HepG2 (cell line): ENCODE measurements at regions not wholly inside any gene's neighbourhood (a gene's known extent, or its start where the extent isn't known, plus 50 kb on each side); places are given as distances from the start of the nearest gene placed in this dataset.

Source experiments
- AGO2 ChIP-seq: fragments of 200-400 bp; formaldehyde crosslinking; optimal IDR thresholded peaks from 2 replicates; pipeline ENCODE3; 2017; ENCODE audit warnings: mild to moderate bottlenecking, low read depth, low read length, moderate library complexity
- BCL3 ChIP-seq: sonication (generic); formaldehyde crosslinking; IDR thresholded peaks from 2 replicates; pipeline ENCODE4 v1.5.1; 2020; ENCODE audit warnings: mild to moderate bottlenecking, missing genetic modification reagents, moderate library complexity
- FOXC1 ChIP-seq: sonication (generic); formaldehyde crosslinking; IDR thresholded peaks from 2 replicates; pipeline ENCODE4 v1.8.0; 2022; ENCODE audit warnings: mild to moderate bottlenecking, missing genetic modification reagents, borderline replicate concordance
- KLF16 ChIP-seq, 2 experiments: sonication (generic) in 1 of 2; formaldehyde crosslinking in 1 of 2; IDR thresholded peaks; 2 replicates each; pipeline versions ENCODE4 v1.6.1 to v1.8.0; 2016 to 2023; ENCODE audit warnings: missing genetic modification reagents in 2 of 2, missing compliant biosample characterization in 1 of 2
- MAFK ChIP-seq, 2 experiments: IDR thresholded peaks in 1 of 2; conservative IDR thresholded peaks in 1 of 2; 2 replicates each; pipeline ENCODE4 v1.6.1; 2011; ENCODE audit warnings: improper control_type of control experiment in 2 of 2, low read length in 2 of 2
- MTF1 ChIP-seq: sonication (generic); formaldehyde crosslinking; IDR thresholded peaks from 2 replicates; pipeline ENCODE4 v1.5.0; 2020; ENCODE audit warnings: missing genetic modification reagents
- NFRKB ChIP-seq: fragments of 450-650 bp; IDR thresholded peaks from 2 replicates; pipeline ENCODE4 v1.6.1; 2017
- RARG ChIP-seq: sonication (generic); formaldehyde crosslinking; IDR thresholded peaks from 2 replicates; pipeline ENCODE4 v1.4.0; 2020; ENCODE audit warnings: low read depth, mild to moderate bottlenecking, missing genetic modification reagents
- SAFB2 ChIP-seq: sonication (generic); formaldehyde crosslinking; IDR thresholded peaks from 2 replicates; pipeline ENCODE4 v1.5.1; 2020; ENCODE audit warnings: missing genetic modification reagents, low read depth, mild to moderate bottlenecking, borderline replicate concordance
- SIN3B ChIP-seq: fragments of 150-350 bp; IDR thresholded peaks from 2 replicates; pipeline ENCODE4 v1.6.1; 2014; ENCODE audit warnings: low read length
- SP5 ChIP-seq: IDR thresholded peaks from 2 replicates; pipeline ENCODE4 v1.6.1; 2016; ENCODE audit warnings: low read depth, borderline replicate concordance
- TBL1XR1 ChIP-seq: fragments of 150-350 bp; IDR thresholded peaks from 2 replicates; pipeline ENCODE4 v1.6.1; 2014; ENCODE audit warnings: borderline replicate concordance, low read length; ENCODE audit not compliant: partially characterized antibody
- U2AF1 ChIP-seq: fragments of 200-400 bp; formaldehyde crosslinking; optimal IDR thresholded peaks from 2 replicates; pipeline ENCODE3; 2017; ENCODE audit warnings: mild to moderate bottlenecking, low read depth, low read length
- ZNF3 ChIP-seq: IDR thresholded peaks from 2 replicates; pipeline ENCODE4 v1.7.0; 2017; ENCODE audit warnings: inconsistent platforms
- ZNF33A ChIP-seq: sonication (generic); formaldehyde crosslinking; IDR thresholded peaks from 2 replicates; pipeline ENCODE4 v1.5.1; 2020; ENCODE audit warnings: missing genetic modification reagents, mild to moderate bottlenecking, moderate library complexity, borderline replicate concordance
- ZNF510 ChIP-seq: sonication (generic); formaldehyde crosslinking; IDR thresholded peaks from 2 replicates; pipeline ENCODE4 v1.4.0; 2020; ENCODE audit warnings: low read depth, mild to moderate bottlenecking, missing genetic modification reagents
- ZNF543 ChIP-seq: sonication (generic); formaldehyde crosslinking; IDR thresholded peaks from 2 replicates; pipeline ENCODE4 v1.4.0; 2020; ENCODE audit warnings: mild to moderate bottlenecking, missing genetic modification reagents
- ZNF7 ChIP-seq: IDR thresholded peaks from 2 replicates; pipeline ENCODE4 v1.6.1; 2016; ENCODE audit warnings: missing biosample characterization, missing genetic modification reagents
- ZNF749 ChIP-seq: sonication (generic); formaldehyde crosslinking; IDR thresholded peaks from 2 replicates; pipeline ENCODE4 v1.8.0; 2022; ENCODE audit warnings: mild to moderate bottlenecking, missing genetic modification reagents, moderate library complexity, borderline replicate concordance
- ZNF878 ChIP-seq: sonication (generic); formaldehyde crosslinking; IDR thresholded peaks from 2 replicates; pipeline ENCODE4 v1.8.1; 2023; ENCODE audit warnings: mild to moderate bottlenecking, missing genetic modification reagents, moderate library complexity
- TF ChIP-seq, protein P1 (sequence below): sonication (generic); formaldehyde crosslinking; IDR thresholded peaks from 2 replicates; pipeline ENCODE4 v1.8.0; 2022; ENCODE audit warnings: mild to moderate bottlenecking, missing genetic modification reagents, borderline replicate concordance
- TF ChIP-seq, protein P2 (sequence below): IDR thresholded peaks from 2 replicates; pipeline ENCODE4 v1.6.1; 2016
- TF ChIP-seq, protein P3 (sequence below): sonication (generic); formaldehyde crosslinking; IDR thresholded peaks from 2 replicates; pipeline ENCODE4 v1.4.0; 2020; ENCODE audit warnings: mild to moderate bottlenecking, missing genetic modification reagents
- TF ChIP-seq, protein P4 (sequence below): IDR thresholded peaks from 2 replicates; pipeline ENCODE4 v1.6.1; 2016; ENCODE audit warnings: missing compliant biosample characterization, missing genetic modification reagents, borderline replicate concordance

- TF ChIP-seq MAFK (conservative IDR thresholded peaks at IDR 0.05 in 1 of 2, IDR thresholded peaks at IDR 0.05 in 1 of 2; ENCODE audit: low read length in 2 of 2) (no peak), AGO2 (no peak), KLF16 (CRISPR knock-in tag; IDR thresholded peaks at IDR 0.05) (0 out of 4 replicates have a peak, but pooled peaks of 1 of the 2 experiments have one; percentile 36), SIN3B (no peak), ZNF33A (no peak), ZNF543 (CRISPR knock-in tag) (no peak), MTF1 (CRISPR knock-in tag) (no peak), SP5 (0 out of 2 replicates have a peak, but pooled peaks have one; percentile 10), ZNF878 (no peak), ZNF510 (CRISPR knock-in tag) (no peak), RARG (CRISPR knock-in tag) (no peak), ZNF3 (CRISPR knock-in tag) (no peak), ZNF7 (CRISPR knock-in tag) (no peak), ZNF749 (CRISPR knock-in tag) (no peak), U2AF1 (no peak), FOXC1 (CRISPR knock-in tag) (0 out of 2 replicates have a peak, but pooled peaks have one; percentile 38), TBL1XR1 (no peak), SAFB2 (CRISPR knock-in tag) (no peak), NFRKB (no peak), BCL3 (CRISPR knock-in tag) (peak; percentile 83)
- TF ChIP-seq, protein P1, sequence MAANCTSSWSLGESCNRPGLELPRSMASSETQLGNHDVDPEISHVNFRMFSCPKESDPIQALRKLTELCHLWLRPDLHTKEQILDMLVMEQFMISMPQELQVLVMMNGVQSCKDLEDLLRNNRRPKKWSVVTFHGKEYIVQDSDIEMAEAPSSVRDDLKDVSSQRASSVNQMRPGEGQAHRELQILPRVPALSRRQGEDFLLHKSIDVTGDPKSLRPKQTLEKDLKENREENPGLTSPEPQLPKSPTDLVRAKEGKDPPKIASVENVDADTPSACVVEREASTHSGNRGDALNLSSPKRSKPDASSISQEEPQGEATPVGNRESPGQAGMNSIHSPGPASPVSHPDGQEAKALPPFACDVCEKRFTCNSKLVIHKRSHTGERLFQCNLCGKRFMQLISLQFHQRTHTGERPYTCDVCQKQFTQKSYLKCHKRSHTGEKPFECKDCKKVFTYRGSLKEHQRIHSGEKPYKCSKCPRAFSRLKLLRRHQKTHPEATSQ (CRISPR knock-in tag) = no peak
- TF ChIP-seq, protein P2, sequence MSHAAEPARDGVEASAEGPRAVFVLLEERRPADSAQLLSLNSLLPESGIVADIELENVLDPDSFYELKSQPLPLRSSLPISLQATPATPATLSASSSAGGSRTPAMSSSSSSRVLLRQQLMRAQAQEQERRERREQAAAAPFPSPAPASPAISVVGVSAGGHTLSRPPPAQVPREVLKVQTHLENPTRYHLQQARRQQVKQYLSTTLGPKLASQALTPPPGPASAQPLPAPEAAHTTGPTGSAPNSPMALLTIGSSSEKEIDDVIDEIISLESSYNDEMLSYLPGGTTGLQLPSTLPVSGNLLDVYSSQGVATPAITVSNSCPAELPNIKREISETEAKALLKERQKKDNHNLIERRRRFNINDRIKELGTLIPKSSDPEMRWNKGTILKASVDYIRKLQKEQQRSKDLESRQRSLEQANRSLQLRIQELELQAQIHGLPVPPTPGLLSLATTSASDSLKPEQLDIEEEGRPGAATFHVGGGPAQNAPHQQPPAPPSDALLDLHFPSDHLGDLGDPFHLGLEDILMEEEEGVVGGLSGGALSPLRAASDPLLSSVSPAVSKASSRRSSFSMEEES (CRISPR knock-in tag) = no peak
- TF ChIP-seq, protein P3, sequence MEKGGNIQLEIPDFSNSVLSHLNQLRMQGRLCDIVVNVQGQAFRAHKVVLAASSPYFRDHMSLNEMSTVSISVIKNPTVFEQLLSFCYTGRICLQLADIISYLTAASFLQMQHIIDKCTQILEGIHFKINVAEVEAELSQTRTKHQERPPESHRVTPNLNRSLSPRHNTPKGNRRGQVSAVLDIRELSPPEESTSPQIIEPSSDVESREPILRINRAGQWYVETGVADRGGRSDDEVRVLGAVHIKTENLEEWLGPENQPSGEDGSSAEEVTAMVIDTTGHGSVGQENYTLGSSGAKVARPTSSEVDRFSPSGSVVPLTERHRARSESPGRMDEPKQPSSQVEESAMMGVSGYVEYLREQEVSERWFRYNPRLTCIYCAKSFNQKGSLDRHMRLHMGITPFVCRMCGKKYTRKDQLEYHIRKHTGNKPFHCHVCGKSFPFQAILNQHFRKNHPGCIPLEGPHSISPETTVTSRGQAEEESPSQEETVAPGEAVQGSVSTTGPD (CRISPR knock-in tag) = no peak
- TF ChIP-seq, protein P4, sequence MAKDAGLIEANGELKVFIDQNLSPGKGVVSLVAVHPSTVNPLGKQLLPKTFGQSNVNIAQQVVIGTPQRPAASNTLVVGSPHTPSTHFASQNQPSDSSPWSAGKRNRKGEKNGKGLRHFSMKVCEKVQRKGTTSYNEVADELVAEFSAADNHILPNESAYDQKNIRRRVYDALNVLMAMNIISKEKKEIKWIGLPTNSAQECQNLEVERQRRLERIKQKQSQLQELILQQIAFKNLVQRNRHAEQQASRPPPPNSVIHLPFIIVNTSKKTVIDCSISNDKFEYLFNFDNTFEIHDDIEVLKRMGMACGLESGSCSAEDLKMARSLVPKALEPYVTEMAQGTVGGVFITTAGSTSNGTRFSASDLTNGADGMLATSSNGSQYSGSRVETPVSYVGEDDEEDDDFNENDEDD (CRISPR knock-in tag) = peak; percentile 37; the same call in 1 of the 2 replicates
These were observed 235.8 kb downstream of the NFATC2 start (continued) for GRCh38 chr20:51306521-51307358.
